HG03045 (cell line): ENCODE measurements at regions not wholly inside any gene's neighbourhood (a gene's known extent, or its start where the extent isn't known, plus 50 kb on each side); places are given as distances from the start of the nearest gene placed in this dataset.
"Not testable (repeated sequence)": the region's sequence is repeated elsewhere in the genome, so short reads cannot be mapped to it uniquely, and the experiment has no call there.

Source experiments
- ATAC-seq: cut with Tn5 transposase; IDR thresholded peaks from one replicate; pipeline ENCODE4 v1.9.1; 2021; ENCODE audit warnings: mild to moderate bottlenecking, moderate library complexity; ENCODE audit not compliant: unreplicated experiment

- no peak for ATAC-seq
Measured at GRCh38 chr13:73815796-73816195, 318.4 kb downstream of the KLF12 start.

GRCh38 chr13:73810647-73811046 is 323.6 kb downstream of the KLF12 start:
- no peak for ATAC-seq

- no peak for ATAC-seq
Measured at GRCh38 chr13:73809561-73809960, 324.6 kb downstream of the KLF12 start.

- no peak for ATAC-seq
Measured at GRCh38 chr13:73808318-73808717, 325.9 kb downstream of the KLF12 start.

GRCh38 chr13:73805326-73805958 is 328.8 kb downstream of the KLF12 start:
- ATAC-seq, result not testable (repeated sequence)

- ATAC-seq, result no peak
Measured at GRCh38 chr13:73803997-73804396, 330.2 kb downstream of the KLF12 start.

- ATAC-seq, result no peak
Measured at GRCh38 chr13:73800011-73800410, 334.2 kb downstream of the KLF12 start.

GRCh38 chr13:73794755-73795154 is 339.4 kb downstream of the KLF12 start:
- ATAC-seq, result no peak

DNA sequence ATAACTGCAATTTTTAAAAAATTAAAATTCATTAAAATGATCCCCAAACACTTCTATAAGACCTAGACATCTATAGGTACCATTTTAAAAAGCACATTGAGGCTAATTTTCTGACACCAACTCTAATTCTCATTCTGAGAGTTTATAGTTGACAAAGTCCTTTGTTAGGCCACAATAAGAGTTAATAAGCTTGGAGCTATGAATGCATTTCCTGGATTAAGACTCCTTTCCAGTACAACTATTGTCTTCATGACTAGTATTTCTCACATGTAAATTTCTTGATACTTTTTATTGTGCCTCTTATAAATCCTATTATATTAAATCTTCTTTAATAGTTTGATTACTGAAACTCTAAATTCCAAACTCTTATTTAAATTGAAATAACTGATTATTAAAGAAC is 340.8 kb downstream of the KLF12 start:
- no peak for ATAC-seq

DNA sequence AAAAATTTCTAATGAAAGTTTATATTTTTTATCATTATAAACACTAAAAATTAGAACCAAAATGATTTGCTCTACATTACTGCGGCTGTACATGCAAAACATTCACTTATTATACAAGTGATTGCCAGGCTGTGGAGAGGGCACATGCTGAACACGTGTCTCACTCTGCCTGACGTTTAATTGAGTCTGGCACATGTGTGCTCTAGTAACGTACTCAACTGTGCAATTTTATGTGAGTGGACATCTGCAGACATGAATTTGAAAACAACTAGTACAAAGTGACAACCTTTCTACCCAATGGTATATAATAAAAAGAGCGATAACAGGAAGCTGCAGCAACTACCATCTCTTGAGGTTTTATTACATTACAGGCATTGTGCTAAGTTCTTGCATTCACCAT is 341.4 kb downstream of the KLF12 start:
- no peak for ATAC-seq

DNA sequence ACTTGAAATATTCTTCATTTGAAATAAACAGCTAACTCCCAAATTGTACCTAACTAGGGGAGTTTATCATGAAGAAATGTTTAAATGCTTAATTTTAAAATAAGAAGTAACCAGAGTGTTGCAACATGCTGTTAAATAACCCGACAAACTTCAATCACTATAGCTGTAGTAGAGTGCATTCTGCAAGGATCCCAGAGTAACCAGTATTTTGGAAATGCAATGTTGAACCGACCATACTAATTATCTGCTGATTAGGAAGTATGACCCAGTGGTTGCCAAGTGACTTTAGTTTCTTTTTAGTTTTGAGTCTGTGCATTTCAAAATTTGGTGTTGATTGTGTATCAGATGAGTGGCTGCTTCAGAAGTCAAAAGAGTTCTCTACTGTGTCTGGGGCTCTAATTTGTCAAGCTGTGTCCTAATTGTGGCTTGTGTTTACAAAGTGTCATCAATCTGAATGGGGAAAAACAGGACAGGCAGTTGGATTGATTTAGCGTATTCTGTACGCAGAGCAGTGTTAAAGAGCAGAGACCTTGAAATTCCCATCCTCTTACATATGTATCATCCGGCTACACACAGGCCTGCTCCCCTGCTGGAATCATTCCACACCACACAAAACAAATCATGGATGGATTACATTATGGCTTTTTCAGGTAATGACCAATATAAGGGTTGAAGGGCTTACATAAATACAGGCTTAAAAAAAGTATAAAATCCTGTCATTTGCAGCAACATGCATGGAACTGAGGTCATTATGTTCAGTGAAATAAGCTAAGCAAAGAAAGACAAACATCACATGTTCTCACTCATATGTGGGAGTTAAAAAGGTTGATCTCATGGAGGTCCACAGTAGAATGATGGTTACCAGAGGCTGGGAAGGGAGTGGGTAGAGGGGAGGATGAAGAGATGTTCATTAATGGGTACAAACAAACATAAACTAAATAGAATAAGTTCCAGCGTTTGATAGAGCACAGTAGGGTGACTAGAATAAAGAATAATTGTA is 351.5 kb downstream of the KLF12 start:
- no peak for ATAC-seq

GRCh38 chr13:73781384-73781783 is 352.8 kb downstream of the KLF12 start:
- ATAC-seq, result no peak

DNA sequence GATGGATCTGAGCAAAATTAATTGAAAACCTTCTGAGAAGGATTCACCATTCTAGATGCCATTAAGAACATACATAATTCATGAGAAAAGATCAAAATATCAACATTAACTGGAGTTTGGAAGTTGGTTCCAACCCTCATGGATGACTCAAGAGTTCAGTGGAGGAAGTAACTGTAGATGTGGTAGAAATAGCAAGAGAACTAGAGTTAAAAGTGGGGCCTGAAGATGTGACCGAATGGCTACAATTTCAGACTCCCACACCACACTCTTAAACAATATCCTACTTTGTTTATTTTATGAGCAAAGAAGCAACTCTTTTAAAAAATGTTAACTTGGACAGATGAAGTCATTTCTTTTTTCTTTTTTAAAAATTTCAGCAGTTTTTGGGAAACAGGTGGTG is 354.3 kb downstream of the KLF12 start:
- ATAC-seq, result no peak

DNA sequence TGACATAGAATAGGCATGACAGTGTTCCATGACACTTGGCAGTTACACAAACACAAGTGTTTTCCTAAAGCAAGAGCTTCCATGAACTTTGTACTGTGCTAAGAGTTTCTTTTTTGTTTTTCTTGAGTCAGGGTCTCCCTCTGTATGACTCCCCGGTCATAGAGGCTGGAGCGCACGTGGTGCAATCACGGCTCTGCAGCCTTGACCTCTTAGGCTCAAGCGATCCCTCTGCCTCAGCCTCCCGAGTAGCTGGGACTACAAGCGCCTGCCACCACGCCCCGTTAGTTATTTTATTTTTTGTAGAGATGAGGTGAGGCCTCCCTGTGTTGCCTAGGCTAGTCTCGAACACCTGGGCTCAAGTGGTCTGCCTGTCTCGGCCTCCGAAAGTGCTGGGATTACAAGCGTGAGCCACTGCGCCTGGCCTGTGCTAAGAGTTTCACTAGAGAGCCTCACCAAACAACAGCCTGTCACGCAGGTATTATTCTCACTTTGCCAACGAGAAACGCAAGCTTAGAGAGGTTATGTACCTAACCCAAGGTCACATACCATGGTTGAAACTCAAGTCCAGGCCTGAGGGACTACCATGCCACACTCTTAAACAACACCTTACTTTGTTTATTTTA is 355.9 kb downstream of the KLF12 start:
- no peak for ATAC-seq

GRCh38 chr13:73777134-73777533 is 357.1 kb downstream of the KLF12 start:
- no peak for ATAC-seq

DNA sequence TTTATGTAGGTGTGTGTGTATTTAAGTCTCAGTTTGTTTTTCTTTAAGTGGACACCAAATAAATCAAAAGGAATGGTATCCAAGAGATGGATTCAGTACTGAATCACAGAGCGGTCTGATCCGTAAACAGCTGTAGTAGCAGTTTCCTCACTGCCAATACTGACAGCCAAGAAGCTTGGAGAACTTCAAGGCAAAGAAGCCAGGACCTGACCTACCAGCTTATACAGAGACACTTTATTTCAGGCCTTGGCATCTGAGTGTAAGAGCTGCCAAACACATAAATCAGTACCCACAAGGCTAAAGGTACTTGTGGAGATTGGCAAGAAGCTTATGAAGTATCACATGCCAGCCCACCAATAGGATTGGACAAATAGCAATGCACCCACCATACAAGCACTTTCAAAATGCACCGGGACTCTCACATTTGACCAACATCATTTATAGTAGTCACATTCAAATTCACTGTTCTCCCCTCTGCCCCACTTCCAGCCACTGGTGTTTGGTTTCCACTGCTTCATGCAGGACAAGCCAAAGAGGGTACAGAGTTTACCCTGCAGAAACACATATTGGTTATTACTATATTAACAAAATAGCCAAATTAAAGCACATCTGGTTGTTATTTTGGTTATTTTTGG is 357.9 kb downstream of the KLF12 start:
- no peak for ATAC-seq

DNA sequence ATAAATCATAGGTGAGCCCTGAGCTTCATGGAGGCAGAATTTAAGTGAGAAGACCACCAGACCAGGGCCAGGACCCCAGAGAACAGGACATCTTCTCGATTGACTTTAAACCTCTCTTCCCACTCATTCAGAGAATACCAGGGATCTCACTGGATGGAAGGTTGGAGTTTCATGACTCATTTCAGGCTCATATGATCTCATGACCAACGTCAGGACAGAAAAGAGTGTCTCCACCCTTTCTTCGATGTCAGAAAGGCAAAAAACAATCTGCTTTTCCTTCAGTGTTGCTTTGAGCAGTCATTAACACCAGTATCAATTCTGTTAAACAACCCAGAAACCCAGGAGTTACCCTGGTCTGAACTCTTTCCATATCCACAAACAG is 361.0 kb downstream of the KLF12 start:
- ATAC-seq, result no peak

- no peak for ATAC-seq
Measured at GRCh38 chr13:73772449-73773167, 361.6 kb downstream of the KLF12 start.

GRCh38 chr13:73767747-73768315 is 366.4 kb downstream of the KLF12 start:
- no peak for ATAC-seq

DNA sequence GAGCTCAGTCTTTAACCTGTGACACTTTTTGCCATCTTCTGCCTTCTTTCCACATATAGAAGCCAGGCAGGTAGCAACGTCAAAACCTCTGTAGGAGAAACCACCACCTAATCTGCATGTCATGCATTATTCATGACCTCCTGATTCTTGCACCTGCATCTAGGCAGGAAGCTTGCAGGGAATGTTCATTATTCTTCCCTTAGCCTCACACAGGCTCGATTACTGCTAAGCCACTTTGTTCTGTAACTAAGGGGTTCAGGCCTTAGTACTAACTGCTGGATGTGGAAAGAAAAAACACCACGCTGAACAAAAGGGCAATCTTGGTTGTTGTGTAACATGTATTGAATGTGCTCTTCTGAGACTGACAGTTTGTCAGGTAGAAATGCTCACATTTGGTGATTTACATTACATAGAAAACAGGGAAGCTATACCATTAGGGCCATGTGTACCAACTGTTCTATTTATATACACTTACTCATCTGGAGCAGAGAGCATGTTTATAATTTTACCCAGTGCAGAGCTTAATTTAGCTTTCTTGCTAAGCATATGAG is 366.9 kb downstream of the KLF12 start:
- ATAC-seq, result no peak
